GM18499 (cell line): ENCODE measurements at regions not wholly inside any gene's neighbourhood (a gene's known extent, or its start where the extent isn't known, plus 50 kb on each side); places are given as distances from the start of the nearest gene placed in this dataset.
A peak's percentile ranks its signal among the peaks of the same experiment; 100 is the strongest.

Experiments used
- ATAC-seq: cut with Tn5 transposase; IDR thresholded peaks from one replicate; pipeline ENCODE4 v1.9.1; 2021; ENCODE audit warnings: moderate number of reproducible peaks; ENCODE audit not compliant: insufficient read depth, unreplicated experiment

DNA sequence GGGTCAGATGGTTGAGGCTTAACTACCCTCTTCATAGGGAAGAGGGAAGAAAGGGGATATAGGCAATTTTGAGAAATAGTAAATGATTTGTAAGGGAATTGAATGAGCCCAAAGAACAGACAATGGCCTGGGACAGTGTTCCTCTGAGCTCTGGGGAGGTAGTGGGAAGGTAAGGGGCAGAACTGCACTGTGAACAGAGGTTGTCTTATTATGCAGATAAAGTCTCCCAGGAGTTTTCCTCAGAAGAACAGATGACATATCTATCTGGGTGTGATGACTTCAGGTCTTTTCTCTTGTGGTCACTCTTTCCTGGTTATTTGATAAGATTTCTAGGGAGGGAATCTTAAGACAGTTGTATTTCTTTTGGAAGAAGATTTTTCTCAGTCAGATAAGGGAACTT, 296.1 kb downstream of the ZEB1 start:
- ATAC-seq, result no peak

DNA sequence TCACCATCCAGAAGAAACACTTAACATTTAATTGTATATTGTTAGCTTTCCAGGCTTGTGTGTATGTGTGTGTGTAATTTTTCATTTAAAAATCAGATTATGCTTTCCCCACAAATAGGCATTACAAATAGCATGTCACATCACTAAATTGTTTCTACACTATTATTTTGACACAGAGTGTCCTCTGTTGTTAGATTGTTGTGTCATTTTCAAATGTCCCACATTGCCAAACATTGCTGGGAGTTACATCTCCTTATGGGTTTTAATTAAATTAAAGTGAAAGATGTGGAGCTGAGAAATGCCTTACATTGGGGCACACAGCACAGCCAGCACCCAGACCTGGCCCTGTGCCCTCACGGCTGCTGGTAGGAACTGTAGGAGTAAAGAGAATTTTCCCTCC, 295.6 kb downstream of the ZEB1 start:
- no peak for ATAC-seq

DNA sequence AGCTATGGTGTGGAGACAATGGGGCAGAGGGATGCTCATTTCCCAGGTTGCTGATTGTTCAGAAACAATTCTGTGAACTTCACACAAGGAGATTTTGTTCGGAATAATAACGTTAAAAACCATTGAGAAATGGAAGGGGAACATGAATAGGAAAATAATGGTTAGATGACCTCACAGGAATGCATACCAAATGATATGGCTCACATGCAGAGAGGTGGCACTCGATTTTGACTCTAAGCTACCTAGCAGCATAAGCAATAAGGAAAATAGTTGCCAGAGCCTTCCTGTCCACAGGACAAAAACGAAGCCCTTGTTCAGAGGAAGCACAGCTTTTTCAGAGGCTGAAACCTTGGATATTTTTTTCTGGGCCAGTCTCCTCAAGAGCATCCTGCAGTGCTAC, 293.1 kb downstream of the ZEB1 start:
- no peak for ATAC-seq

DNA sequence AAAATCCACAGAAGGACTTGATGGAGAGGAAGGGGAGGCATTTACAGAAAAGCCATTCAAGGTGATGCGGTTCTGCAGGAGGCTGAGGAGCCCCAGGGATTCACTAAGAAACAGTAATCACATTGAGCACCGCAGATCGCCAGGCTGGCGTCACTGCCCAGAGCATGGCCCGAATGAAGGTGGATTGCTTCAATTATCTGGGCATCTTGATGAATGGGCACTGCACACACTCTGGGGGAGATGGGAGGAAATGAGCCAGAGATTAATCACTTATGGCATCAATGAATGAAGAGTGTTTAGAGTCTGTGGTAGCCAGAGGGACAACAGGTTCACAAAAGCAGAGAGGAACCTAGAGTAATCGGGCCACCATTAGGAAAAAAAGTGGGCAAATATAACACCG, 292.1 kb downstream of the ZEB1 start:
- no peak for ATAC-seq

DNA sequence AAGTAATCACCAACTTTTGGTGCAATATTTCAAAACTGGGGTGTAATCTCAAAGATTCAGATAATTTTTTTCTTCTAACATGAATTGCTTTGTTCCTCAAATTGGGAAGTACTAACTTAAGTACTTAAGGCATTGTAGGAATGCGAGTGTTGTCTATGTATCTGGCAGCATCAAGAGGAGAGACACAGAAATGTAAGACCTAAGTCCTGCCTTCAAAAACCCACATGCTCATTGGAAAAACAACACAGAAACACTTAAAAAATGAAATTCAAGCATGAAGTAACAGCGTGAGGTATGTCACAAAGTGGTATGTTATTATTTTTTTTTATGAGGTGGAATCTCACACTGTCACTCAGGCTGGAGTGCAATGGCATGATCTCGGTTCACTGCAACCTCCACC, 288.5 kb downstream of the ZEB1 start:
- ATAC-seq, result no peak

DNA sequence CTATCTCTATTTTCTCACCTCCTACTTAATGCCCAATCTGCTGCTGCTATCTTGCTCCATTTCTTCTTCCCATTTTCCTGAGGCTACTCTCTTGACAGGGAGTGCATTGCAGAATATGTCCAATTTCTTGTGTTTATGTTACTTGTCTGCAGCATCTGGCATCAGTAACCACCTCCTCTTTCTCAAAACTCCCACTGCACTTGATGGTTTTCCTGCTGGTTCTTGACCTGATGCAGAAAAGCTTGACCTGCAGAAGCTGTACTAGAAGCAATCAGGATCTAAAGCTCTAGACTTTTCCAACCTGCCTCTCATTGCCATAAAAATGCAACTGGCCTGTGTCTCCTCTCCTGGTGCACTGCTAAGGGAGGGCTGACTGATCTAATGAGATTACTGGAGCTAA, 287.8 kb downstream of the ZEB1 start:
- ATAC-seq, result no peak

DNA sequence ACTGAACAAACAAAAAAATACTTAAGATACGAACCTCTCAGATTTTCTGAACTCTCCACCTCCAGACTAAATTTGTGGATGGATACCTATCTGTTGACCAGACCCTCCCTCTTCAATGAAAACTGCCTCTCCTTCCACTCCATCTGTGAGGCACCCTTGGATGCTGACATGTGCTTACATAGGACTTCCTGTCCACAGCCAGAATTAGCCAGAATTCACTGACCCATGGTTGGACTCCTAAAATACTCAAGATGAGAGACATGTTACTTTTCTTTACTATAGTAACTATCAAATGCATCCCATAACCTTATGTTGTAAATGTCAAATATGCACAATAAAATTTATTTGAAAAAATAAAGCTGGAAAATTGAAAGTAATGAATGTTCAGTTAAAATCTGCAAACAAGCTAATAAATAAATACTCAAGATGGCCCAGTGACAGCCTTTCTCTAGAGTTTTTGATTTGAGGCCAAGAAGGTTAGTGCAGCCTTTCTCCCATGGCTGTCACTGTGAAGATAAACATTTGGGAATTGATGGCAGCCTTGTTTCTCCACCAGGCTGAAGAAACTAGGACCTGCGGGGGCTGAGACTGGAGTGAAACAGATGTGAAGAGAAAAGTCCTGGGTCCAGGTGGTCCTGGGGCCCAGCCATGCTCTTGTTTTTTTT, 287.0 kb downstream of the ZEB1 start:
- ATAC-seq, result no peak

DNA sequence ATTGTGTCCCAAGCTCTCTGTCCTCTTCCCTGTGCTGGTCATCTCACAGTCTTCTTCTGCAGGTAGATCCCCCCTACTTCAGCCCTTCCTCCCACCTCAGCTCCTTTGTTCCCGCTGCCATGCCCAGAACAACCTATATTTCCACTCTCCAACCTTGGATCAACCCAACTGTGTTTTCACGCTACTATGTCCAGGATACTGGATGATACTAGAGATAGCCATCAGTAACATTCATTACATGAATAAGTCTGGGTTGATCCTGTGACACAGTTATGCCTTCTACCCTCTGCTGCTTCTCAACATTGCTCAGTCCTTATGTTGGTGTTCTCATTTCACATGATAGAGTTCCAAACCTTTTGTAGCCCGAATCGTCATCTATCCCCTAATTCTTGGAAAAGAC, 286.4 kb downstream of the ZEB1 start:
- ATAC-seq, result no peak

DNA sequence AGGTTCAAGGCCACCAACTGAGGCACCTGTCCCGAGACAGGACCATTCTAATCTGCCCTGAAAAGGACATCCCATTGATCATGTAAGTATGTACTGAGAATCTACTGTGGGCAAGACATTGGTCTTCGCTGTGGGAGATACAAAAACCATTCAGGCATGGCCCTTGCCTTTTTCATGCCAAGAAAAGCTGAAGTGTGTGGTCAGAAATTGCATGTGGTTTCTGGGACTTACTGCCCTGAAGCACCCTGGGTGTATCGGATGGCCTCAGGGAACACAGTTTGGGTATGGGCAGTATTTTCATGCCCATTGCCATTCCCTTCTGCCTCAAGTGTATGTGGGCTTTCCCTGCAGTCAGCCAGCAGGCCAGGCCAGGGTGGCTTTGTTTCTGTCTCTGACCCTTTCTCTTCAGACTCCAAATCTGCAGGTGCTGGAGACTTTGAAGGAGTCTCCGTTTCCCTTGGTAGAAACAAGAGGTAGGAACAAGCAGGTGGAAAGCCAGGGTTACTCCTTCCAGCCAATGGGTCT, 285.7 kb downstream of the ZEB1 start:
- no peak for ATAC-seq

DNA sequence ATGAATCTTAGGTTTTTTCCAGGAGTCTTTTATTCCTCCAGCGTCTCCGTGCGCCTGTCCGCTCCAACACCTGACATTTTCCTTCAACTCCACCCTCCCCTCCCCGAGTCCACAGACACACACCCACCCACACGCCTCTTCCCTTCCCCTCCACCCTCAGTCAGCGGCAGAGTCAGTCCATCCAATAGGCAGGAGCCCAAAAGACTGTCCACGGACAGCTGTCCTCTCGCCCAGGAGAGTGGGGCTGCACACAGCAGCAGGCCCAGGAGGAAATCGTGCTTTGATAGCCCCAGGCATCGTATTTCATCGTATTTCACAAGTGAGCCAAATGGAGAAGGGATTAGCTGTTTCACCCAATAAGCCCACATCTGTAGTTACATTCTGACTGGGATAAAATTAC, 285.1 kb downstream of the ZEB1 start:
- no peak for ATAC-seq

DNA sequence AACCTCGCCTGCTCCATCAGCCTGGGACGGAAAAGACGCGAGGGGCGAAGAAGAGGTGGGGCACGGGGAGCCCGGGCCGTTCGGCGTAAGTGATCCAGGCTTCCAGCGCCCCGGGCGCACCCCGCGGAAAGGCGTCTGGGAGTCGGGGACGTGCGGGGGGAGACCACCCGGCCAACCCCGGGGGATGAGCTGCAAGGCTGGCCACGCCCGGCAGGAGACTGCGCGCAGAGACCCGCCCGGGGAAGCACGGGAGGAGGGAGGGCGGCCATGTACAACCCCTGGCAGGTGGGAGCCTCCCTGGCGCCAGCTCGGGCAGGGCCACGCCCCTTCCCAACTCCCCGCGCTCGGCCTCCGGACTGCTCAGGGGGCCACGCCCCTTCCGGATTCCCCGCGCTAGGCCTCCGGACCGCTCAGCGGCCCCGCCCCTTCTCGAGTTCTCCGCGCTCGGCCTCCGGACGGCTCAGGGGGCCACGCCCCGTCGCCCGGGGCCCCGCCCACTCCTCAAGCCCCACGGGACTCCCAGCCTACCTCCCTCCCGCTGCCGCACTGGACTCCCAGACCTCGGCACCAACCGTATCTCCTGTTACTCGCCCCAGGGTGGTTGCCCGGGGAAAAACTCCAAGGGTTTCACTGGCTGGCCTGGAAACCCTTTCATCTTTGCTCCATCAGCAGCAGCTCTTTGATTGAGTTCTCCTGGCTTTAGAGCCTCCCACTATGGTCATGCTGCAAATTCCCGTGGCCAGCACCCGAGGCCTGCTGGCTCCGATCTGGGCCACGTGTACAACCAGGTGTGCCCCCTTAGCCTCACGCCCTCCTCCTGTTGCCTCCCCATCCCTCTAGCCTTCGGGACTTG, 284.4 kb downstream of the ZEB1 start:
- peak; percentile 81 for ATAC-seq

DNA sequence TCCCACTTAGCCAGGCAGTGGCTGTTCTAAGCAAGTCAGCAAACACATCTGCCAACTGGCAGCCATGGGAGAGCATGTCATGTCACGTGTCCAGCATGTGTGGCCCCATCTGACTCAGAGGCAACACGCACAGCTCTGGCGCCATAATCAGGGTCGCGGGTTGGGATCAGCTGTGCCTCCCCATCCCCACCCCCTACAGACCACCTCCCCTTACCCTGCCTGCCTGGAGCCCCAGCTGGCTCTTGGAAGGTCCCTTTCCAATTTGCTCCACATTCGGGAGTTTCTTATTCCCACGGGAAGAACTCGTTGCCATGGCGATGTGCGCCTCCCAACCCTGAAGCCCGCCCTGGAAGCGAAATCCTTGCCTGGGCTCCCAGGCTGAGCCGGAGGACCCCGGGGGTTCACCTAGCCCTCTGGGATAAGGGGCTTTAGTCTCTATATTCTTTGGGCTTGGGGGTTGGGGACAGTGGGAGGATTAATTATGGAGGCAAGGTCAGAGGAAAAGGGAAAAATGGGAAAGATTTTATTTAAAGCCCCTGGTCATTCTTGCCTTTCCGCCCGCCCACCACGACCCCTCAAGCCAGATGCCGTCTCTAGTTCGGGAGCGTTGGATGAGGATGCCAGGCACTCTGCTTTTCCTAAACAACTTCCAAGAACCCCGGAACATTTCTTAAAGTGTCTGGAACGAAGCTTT, 283.7 kb downstream of the ZEB1 start:
- ATAC-seq, result no peak

DNA sequence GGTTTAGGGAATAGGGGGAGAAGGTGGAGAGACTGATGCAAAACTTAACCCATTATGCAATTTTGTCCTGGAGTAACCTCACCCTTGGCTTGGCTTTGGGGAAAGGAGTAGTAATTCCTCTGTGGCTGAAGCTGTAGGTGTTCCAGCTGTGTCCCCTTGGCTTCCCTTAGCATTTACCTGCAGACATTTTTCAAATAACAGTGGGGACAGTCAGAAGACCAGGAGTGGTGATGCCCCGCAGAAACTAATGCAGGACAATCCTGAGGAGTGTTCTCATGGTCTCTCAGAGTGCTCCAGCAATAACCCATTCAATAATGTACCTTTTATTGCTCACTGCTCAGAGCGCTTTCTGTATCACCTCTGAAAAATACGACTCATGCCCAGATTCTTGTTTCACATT, 282.1 kb downstream of the ZEB1 start:
- no peak for ATAC-seq

DNA sequence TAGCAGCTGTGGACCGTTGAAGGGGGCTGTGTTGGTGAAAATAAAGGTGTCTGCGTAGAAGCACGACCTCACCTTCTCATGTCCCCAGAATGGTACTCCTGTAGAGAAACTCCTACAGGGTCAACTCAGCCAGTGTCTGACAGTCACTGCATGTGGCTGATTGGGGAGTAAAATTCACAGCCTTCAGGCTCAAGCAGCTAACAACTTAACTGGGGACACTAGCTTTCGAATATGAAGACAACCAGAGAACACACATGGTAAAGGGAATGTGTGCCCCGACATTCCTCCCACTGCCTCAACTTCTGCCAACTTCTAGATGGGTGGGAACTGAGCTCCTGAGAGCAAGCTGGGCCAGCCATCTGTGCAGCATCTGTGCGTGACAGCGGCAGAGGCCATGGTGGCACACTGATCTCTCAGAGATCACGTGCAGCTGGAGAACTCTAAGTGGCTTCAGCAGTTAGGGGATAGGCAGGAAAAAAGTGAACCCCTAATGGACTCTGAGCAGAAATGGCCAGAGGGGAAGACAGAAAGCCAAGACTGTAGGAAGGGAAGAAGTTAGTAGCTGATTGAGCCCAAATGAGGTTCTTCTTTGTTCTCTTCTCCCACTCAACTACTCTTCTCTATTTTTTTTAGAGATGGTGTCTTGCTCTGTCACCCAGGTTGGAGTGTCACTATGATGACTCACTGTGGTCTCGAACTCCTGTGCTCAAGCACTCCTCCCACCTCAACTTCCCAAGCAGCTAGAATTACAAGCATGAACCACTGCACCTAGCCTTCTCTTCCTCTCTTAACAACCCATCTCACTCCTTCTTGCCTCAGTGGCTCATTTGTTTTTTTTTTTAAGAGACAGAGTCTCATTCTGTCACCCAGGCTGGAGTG, 280.8 kb downstream of the ZEB1 start:
- no peak for ATAC-seq

DNA sequence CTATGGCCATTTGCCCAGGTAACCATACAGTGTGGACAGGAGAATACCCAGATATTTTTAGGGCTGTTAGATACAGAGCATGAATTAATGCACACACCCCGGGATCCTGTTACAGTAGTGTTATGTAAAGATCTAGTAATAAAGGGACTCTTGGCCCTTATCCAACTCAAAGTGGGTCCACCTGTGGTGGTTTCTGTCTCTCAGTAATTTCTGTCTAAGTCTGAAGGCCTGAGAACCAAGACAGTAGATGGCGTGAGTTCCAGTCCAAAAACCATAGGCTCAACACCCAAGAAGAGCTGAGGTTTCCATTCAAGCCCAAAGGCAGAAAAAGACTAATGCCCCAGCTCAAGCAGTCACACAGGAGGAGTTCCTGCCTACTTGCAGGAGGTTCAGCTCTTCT, 277.7 kb downstream of the ZEB1 start:
- ATAC-seq, result no peak

DNA sequence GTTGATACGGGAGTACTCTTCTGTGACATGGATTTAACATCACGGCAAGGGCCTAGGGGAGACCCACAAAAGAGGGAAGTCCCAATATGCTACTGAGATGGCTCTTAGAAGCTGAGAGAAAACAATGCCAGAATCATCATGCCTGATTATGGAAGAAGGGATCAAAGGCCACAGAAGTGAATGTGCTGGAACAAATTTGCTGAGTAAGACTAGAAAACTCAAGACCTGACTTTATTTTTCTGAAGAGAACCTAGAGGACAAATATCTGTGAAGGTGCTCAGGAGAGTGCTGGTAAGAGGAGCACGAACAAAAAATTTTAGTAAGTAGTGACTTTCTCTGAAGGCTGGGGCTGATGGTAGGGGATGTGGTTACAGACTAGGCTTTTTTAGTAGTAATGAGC, 277.0 kb downstream of the ZEB1 start:
- no peak for ATAC-seq

DNA sequence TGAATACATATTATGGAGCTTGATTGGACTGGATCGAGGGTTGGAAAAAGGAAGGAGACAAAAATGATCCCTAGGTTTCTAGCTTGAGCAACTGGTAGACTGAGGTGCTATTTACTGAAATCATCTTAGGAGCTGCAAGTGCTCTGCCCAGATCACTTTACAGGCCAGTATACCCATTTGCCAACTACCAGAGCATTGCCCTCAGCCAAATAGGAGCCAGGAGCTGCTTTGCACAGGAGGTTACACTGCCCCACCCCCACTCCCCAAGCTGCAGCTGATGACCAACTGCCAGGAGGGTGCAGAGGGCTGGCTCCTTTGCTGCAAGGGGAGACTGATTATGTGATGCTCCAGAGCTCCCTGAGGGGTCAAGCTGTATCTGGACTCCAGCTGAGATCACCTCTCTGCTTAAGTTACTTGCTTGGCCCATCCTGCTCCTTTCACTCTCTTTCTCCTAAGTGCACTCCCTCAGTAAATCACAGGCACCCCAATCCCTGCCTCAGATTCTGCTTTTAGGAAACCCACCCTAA, 275.4 kb downstream of the ZEB1 start:
- ATAC-seq, result no peak

DNA sequence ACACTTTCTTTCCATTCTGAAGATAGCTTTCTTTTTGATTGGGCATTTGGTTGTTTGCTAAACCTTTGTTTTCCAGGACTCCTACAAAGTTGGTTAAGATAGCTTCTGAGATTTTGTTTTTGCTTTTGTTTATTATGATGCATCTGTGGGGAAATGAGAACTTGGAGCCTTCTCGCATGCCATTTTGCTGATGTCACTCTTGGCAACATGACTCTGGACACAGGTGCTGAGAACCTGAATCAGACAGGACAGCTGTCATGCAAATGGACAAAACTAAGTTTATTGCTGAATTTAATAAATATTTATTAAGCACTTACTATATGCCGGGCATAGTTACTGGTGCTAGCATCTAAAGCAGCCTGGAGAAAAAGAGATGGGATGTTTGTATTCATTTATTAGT, 274.1 kb downstream of the ZEB1 start:
- ATAC-seq, result no peak

DNA sequence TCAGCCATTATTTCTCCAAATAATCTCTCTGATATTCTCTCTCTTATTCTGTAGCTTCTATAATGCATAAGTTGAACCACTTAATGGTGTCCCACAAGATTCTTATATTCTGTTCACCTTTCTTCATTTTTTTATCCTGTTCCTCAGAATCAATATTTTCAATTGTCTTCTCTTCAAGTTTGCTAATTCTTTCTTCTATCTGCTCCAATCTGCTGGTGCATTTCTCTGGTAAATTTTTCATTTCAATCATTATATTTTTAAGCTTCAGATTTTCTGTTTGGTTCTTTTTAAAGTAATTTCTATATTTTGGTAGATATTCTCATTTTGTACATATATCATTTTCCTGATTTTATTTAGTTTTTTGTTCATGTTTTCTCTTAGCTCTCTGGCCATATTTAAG, 272.6 kb downstream of the ZEB1 start:
- ATAC-seq, result no peak
